ENCODE measurements at regions not wholly inside any gene's neighbourhood (a gene's known extent, or its start where the extent isn't known, plus 50 kb on each side); places are given as distances from the start of the nearest gene placed in this dataset.

DNA sequence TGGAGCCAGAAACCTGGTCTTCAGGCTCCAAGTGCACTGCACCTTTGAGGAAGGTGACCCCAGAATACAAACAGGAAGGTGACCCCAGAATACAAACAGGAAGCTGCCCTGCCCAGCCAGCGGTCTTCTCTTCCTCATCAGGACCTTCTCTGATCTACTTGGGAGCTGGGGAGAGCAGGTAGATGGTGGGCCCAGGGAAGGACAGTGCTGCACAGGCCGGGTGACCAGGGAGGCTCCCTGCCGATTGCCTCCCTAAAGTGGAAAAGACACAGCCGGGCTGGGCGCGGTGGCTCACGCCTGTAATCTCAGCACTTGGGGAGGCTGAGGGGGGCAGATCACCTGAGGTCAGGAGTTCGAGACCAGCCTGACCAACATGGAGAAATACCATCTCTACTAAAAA is 151.8 kb upstream of the CHST15 start:
- dilution Hi-C loops (cut with HindIII; ENCODE audit: low sequenced_read_pairs, unreplicated experiment): no loop called here
- H3K4me3 ChIP-seq (ENCODE audit: insufficient read depth, low read depth, low read length): no peak overlapping the region
- no peak overlapping the region for H2BK120ac ChIP-seq (ENCODE audit: low read depth, low read length)
- no peak overlapping the region for H3K56ac ChIP-seq (ENCODE audit: extremely low read depth, insufficient read depth, low read length)
- H3K9ac ChIP-seq (ENCODE audit: low read depth, low read length): no peak overlapping the region
- no peaks in the 10 kb centered on the region for H3K4me1 ChIP-seq (ENCODE audit: control insufficient read depth, insufficient read depth, low read length)
- H4K5ac ChIP-seq (ENCODE audit: low read depth, low read length): no peak overlapping the region
- no peak for DNase-seq
- in situ Hi-C loops (cut with MboI; ENCODE audit: low sequenced_read_pairs): no loop called here
- CTCF ChIA-PET: no interaction called here
- no peak for TF ChIP-seq CEBPB (IDR thresholded peaks at IDR 0.05; ENCODE audit: low read depth, low read length)
- TF ChIP-seq BHLHE40 (IDR thresholded peaks at IDR 0.05; ENCODE audit: low read depth, low read length): no peak
- H3K4me2 ChIP-seq (ENCODE audit: low read depth, low read length): no peak overlapping the region
- 100% methylated on average over 1 of the region's 8 CpGs; no CpG with 5 or more reads in 1 of the 2 experiments for WGBS, 2 experiments (ENCODE audit: extremely low coverage in 2 of 2, insufficient read length in 1 of 2)
- H2BK20ac ChIP-seq (ENCODE audit: low read depth, low read length): no peak overlapping the region
- H2AK9ac ChIP-seq (replicated peaks; ENCODE audit: low read depth, low read length, poor library complexity): no peak overlapping the region
- no peaks in the 10 kb centered on the region for H4K20me1 ChIP-seq (ENCODE audit: insufficient read depth, low read length)
- H3K9me1 ChIP-seq (ENCODE audit: insufficient read depth, low read length): no peaks in the 10 kb centered on the region
- H3K23ac ChIP-seq (ENCODE audit: low read depth, low read length): no peak overlapping the region
- no peak for ATAC-seq (ENCODE audit: low read depth)
- H3K4ac ChIP-seq (ENCODE audit: low read depth, low read length): no peak overlapping the region
- H4K91ac ChIP-seq (ENCODE audit: insufficient read depth, low read depth, low read length): no peak overlapping the region
- H3K27ac ChIP-seq (ENCODE audit: insufficient read depth, low read length): no peak overlapping the region
- POLR2A ChIA-PET (ENCODE audit: unreplicated experiment): no interaction called here
- H2BK15ac ChIP-seq (ENCODE audit: low read depth, low read length): no peak overlapping the region
- H2AFZ ChIP-seq (replicated peaks; ENCODE audit: low read length, poor library complexity): no peak overlapping the region
- no peak overlapping the region for H4K8ac ChIP-seq (ENCODE audit: low read depth in 2 of 2, low read length in 2 of 2)
- H2AK5ac ChIP-seq (ENCODE audit: low read depth, low read length): no peak overlapping the region
- no peaks in the 10 kb centered on the region for H3K79me1 ChIP-seq (ENCODE audit: low read depth in 1 of 2, low read length in 2 of 2)
- no TSS peak for BruUV-seq (replicated peaks)
- no peak overlapping the region for H3K18ac ChIP-seq (ENCODE audit: low read depth, low read length)
- H3K36me3 ChIP-seq (ENCODE audit: control insufficient read depth, insufficient read depth, low read length): no peaks in the 10 kb centered on the region
- no peak overlapping the region for H3K14ac ChIP-seq (replicated peaks; ENCODE audit: low read depth, low read length)
- no peaks in the 10 kb centered on the region for H3K27me3 ChIP-seq (ENCODE audit: control insufficient read depth, insufficient read depth, low read length)
- no peak overlapping the region for H2BK5ac ChIP-seq (ENCODE audit: low read depth, low read length, poor library complexity, severe bottlenecking)
- intact Hi-C loops (cut with micrococcal nuclease): no loop called here
- H3K9me3 ChIP-seq (ENCODE audit: control insufficient read depth, insufficient read depth, low read length): peaks cover 32% of the 10 kb centered on the region
